ENCODE measurements at regions not wholly inside any gene's neighbourhood (a gene's known extent, or its start where the extent isn't known, plus 50 kb on each side); places are given as distances from the start of the nearest gene placed in this dataset.

DNA sequence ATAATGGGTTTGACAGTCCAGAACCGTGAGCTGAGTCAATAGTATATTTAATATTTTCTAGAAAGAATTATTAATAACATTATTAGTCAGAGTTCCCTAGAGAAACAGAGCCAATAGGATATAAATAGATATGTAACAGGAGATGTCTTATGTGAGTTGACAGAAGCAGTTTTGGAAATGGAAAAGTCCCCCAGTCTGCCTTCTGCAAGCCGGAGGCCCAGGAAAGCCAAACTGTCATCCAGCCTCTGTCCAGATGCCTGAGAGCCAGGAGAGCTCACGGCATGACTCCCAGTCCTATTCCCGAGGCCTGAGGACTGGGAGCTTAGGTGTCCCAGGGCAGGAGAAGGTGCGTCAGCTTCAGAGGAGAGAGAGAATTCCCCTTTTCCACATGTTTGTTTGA, 286.4 kb upstream of the ADARB2 start:
- DNase-seq (ENCODE audit: low read depth in 2 of 2): no peak

DNA sequence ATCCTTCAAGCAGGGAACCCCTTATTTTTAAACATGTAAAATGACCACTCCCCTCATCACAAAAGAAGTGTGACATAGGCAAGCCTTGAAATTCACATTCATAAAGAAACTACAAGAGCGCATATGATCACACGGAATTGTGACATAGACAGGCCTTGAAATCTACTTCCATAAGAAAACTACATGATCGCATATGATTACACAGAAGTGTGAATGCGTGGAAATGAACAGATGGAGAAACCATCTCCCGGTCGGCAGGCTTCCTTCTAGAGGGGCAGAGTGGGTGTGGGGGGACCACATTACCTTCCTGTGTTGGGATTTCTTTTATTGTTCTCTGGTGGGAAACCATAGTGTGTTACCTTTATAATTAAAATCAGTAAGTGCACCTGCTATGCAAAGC, 285.1 kb upstream of the ADARB2 start:
- no peak for DNase-seq (ENCODE audit: low read depth in 2 of 2)

DNA sequence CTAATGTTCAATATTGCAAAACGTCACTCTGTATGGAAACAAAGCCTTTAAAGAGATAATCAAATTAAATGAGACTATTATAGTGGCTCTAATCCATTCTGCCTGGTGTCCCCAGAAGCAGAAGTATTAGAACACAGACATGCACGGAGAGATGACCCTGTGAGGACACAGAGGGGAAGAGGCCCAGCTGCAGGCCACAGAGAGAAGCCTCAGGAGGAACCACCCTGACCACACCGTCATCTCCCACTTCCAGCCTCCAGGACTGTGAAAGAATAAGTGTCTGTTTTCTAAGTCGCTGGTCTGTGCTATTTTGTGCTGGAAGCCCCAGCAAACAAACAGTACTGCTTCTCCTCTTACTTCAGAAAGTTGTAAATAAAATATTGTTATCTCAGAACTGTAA, 283.5 kb upstream of the ADARB2 start:
- no peak for DNase-seq (ENCODE audit: low read depth in 2 of 2)

DNA sequence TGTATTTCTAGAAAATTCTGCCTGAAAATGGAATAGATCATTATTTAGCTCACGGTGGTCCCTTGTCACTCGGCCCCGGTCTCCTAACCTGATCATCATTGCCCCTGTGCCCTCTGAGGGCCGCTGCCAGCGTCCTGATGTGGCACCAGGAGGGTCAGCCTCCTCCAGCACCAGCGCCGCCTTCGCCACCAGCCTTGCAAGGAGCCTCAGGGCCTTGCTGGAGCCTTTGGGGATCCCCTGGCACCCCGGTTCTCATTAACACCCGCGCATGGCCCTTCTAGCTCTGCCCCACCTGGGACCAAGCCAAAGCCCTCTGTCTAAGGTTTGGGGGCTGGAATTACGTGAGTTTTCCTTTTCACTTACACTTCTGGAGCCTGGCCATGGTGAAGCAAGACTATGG, 282.5 kb upstream of the ADARB2 start:
- DNase-seq (ENCODE audit: low read depth in 2 of 2): no peak

DNA sequence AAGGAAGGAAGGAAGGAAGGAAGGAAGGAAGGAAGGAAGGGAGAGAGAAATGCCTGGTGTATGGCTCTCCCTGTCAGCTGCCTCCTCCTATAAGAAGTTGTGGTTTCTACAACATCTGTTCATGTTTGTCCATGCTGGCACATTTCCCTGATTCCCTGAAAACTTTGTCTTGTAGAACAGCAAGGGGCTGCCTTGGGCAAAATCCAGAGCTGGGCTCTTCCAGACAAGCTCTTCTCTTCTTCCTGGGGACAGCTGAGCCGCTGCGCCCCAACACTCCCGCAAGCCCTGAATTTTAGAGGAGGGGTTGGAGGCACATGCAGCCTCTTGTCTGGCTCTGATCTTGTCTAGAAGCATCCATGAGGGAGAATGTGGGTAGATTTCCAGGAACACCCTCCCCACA, 282.0 kb upstream of the ADARB2 start:
- no peak for DNase-seq (ENCODE audit: low read depth in 2 of 2)

DNA sequence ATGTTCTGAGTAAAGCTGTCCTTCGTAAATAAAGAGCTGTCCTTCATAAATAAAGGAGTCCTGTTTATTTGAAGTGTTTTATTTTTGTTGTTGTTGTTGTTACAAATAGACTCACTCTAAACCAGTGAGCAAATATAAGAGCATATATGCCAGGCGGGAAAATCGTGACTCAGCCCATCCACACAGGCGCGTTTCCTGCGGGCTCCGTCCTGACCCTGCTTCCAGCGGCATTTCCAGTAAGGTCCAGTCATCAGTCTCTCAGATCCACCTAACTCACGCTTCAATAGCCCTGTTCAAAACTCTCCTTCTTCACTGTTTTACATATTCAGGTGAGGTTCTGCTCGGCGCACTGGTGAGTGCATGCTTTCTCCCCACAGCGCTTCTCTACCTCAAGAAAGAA, 277.2 kb upstream of the ADARB2 start:
- no peak for DNase-seq (ENCODE audit: low read depth in 2 of 2)

DNA sequence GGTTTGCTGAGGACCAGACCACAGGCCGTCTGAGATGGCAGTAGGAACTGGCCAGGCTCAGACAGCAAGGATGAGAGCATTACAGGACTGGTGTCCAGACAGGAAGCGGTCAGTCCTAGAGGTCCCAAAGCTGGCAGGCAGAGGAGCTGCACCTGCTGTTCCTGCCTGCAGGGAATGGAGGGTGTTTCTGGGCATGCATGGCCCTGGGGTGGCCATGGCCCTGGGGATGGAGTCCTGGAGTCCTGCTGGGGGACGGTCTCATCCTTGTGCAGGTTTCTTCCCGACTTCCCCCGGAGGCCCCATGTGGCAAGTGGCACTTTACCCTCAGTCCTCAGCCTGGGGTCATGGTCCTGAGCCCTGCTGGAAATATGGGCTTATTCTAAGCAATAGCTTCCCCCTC, 274.9 kb upstream of the ADARB2 start:
- DNase-seq (ENCODE audit: low read depth in 2 of 2): no peak

DNA sequence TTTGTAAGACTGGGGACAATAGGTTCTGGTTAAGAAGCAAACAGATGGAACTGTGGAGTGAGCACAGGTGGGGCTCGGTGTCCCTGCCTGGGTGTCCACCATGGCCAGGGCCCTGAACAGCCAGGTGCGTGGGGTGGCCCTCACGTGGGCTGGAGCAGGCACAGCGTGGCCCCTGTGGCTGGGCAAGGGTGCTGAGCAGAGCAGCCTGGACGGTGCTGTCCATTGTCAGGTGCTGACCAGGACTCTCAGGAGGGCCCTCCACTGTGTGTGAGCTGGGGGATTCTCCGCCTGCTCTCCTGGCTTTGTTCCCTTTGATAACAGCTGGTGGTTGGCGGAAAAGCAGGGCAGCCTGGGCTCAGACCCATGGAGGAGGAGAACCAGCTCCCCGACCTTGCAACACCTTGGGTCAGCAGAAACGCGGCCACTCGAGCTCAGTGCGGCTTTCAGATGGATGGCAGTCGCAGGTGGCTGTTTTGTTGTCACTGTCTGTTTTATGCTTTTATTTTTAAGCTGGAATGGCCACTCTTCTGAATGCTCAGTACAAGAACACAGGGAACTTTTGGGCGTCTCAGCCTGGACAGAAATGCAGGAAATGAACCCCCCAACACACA, 273.9 kb upstream of the ADARB2 start:
- no peak for DNase-seq (ENCODE audit: low read depth in 2 of 2)

DNA sequence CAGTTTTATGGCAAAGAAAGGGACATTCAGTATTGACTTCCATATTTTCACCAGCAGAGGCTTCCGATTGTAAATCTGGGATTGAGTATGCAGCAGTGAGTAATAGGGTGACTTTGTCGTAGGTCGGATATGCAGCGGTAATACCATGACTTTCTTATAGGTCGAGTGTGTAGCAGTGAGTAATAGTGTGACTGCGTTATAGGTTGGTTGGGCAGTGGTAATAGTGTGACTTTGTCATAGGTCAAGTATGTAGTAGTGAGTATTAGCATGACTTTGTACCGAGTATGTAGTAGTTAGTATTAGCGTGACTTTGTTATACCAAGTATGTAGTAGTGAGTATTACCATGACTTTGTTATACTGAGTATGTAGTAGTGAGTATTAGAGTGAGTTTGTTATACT, 268.2 kb upstream of the ADARB2 start:
- DNase-seq (ENCODE audit: low read depth in 2 of 2): no peak

DNA sequence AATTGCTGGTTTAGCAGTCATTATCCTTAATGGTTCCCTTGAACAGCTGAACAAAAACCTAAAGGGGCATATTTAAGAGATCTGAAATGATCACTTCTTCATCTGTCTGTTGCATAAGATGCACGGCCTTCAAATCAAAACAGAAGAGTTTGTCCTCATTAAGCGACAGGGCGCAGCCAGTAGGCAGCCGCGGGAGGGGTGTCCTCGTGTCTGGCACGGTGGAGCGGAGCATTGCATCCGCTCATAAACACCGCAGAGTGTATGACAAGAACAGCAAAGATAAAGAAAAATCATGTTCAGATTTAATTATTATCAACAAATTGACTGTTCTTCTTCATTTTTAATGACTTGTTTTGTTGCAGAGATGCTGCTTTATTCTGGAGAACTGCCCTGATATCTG, 255.6 kb upstream of the ADARB2 start:
- no peak for DNase-seq (ENCODE audit: low read depth in 2 of 2)

DNA sequence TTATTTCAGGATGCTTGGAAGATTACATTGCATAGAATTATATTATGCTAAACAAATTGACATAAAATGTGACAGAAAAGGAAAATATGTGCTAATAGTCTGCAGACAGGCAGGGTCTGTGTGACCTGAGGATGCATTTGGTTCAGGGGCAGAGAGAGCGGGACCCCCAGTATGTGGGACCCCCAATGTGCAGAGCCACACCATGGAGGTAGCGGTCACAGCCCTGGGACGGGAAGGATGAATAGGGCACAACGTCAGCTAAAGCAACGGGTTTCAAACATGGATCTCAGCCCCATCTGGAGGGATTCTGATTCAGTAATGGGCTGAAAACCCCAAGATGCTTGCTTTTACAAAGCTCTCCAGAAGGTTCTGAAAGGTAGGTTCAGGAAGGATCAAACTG, 251.8 kb upstream of the ADARB2 start:
- no peak for DNase-seq (ENCODE audit: low read depth in 2 of 2)

DNA sequence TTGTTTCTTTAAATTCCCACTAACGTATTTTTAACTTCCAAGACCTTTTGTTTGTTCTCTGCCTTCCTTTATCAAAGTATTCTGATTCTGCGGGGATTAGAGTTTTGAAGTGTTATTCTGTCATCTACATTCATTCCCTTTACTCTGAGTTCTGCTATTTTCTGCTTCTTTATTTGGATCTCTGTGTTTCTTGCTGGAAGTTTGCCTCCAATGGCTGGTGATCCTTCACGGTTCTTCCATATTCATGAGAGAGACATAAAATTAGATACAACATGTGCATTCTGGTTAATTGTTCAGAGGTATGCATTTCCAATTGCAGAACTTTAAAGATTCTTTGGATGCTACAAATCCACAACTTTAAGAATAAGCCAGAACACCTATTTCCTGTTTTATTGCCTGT, 244.7 kb upstream of the ADARB2 start:
- no peak for DNase-seq (ENCODE audit: low read depth in 2 of 2)

DNA sequence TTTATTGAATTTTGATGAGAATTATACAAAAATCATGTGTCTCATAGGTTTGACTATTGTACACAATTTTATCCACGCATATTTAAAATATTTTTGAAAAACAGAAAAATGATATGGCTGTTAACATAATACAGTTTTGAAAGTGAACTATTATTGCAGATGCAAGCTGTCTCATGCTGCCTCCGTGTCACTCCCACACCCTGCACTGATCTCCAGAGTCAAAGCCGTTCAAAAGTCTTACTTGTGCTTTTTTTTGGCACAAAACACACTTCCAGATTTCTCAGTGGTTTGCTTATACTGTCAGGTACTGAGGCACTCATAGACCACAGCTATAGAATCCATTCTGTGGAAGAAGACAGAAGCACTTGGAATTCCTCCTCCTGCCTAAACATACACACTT, 243.1 kb upstream of the ADARB2 start:
- no peak for DNase-seq (ENCODE audit: low read depth in 2 of 2)

DNA sequence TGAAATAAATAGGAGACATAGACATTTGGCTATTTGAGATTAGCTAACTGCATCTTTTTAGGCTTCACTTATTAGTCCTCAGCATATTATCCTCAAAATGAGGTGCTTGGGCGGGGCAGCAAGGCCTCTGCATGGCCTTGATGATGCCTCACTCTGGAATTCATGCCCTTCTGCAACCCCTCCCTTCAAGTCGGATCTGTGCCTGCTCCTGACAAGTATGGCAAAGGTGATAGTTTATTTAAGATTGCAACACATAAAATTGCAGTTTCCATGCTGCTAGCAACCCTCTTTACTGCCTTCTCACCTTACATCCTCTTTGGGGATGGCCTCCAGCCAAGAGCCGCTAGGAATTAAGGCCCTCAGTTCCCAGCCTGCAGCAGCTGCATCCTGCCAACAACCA, 241.3 kb upstream of the ADARB2 start:
- no peak for DNase-seq (ENCODE audit: low read depth in 2 of 2)

DNA sequence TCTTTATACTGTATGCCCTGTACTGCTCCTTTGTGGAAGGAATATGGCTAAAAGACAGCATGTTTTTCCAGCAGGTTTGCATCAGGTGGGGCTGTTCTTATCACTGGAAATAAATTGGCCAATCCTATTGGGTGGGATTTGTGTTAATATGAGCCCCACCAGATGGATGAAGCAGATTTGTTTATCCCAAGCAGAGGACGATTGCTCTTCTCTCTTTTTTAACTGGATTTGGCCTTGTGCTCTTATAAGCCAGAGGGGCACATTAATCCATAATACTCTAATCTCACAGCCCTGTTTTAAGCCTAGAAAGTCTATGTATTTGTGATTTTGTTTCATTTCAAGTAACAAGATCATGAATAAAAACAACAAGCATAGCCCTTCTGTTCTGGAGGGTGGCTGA, 240.1 kb upstream of the ADARB2 start:
- no peak for DNase-seq (ENCODE audit: low read depth in 2 of 2)

DNA sequence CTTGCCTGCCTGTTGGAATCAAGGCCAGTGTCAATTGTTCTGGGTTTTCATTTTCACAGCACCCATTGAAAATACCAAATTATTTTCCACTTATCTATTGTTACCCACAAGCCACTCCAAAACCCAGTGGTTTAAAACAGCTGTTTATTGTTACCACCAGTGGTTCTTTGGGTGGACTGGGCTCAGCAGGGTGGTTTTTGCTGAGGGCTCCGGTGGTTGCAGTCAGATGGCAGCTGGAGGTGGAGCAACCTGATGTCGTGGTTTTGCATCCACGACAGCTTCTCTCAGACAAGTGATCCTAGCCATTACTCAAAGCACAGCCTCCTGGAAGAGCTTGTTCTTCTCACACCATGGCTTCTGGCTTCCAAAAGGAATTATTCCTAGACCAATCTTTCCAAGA, 235.1 kb upstream of the ADARB2 start:
- no peak for DNase-seq (ENCODE audit: low read depth in 2 of 2)

DNA sequence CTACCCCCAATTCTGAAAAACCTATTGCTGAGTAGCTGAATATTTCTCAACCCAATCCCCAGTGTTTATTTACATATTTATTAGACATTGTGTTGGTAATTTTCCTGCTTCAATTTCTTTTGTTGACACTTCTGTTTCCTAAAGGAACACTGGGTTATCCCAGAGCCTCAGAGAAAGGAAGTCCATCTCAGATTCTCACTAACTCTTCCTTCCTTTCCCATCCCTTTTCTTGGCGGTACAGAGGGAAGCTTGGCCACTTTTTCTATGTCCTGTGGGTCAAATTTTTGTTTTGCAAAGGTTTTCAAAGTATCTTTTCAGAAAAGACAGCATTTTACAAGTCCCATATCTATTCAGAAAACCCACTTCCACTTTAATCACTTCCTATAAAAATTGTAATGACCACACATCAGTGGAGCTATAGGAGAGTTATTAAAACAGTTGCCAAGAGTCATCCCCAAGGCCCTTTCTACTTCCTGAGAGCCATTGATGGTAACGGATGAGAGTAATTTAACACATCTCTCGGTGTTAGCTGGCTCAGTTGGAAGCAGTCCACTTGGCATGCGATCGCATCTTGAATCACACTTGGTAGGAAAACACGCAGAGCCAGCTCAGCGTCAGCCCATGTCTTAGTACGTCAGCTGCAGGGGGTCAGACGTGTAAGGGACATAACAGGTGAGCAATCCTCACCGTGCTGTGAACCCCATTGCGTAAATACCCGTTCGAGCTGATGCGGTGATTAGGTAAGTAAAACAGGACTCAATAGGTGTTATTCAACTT, 231.1 kb upstream of the ADARB2 start:
- DNase-seq (ENCODE audit: low read depth in 2 of 2): no peak

DNA sequence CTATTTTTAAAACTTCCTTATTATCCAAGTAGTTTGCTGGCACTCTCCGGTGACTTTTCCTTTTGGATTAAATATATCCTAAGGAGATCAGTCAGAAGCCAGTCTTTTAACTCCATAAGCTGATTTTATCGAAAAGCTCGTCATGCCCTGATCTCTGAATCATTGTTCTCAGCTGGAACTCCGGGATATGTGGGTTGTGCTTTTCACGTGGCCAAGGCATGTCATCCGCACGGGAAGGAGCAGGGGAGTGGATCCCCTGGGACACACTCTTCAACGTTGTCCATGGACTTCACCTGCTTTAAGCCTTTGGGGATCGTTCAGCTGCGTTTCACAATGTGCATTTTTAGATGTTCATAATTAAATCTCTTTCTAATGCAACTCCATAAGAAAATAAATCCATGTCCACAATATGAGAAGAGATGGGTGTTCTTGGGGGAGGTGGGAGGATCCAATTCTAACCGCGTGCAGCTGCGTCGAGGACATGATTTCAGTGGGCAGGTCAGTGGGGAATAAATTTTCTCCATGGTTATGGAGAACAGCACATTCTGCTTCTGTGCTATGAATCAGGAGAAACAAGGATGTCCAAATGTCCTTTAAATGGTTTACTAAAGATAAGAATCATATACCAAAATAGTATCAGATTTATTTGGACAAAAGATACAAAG, 229.5 kb upstream of the ADARB2 start:
- DNase-seq (ENCODE audit: low read depth in 2 of 2): no peak

DNA sequence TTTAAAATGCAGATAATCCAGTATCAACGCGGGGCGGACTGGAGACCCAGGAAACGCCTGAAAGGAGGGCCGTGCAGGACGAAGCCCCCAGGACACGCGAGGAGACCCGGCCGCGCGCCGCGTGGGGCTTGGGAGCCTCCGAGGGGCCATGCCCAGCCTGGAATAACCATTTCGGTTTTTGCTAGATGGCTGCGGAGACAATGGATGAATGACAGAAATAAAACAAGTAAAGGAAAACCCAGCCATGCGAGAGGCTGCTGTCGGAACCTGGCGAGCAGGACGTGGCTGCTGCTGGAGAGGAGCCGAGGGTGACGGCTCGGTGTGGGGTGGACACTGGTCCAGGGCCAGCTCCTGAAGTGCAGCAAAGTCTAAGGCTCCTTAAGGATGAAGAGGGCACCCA, 227.2 kb upstream of the ADARB2 start:
- no peak for DNase-seq (ENCODE audit: low read depth in 2 of 2)

DNA sequence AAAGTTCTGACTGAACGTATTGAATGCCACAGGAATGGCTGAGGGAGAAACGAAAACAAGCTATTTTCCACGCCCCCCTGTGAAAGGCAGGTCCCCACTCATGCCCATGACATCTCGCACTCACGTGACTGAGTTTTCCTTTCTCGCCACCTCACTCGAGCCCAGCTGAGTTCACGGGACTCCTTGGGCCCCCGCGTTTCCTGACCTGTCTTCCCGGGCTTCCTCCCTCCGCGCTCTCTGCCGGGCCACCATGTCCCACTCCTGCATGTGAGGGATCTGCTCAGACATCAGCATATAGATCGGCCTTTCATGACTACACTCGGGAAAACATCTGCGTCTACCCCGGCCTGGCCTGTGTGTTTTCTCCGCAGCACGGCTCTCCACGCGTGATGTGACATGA, 226.0 kb upstream of the ADARB2 start:
- DNase-seq (ENCODE audit: low read depth in 2 of 2): no peak

DNA sequence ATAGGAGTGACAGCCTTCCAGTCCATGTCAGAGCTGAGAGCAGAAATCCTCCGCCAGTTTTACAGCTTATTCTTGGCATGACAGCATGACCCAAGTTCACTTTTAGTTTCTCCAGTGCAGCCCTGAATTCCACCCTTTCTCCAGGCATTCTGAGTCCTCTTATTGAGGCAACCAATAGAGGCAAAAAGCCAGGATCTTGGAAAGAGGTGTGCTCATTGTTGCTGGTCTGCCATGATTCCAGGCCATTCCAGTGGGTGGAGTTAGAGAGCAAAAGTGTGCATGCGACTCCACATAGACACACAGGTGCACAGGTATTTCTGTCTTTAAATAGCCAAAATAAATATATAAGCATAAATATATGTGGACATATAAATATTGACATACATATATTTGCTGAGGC, 224.7 kb upstream of the ADARB2 start:
- DNase-seq (ENCODE audit: low read depth in 2 of 2): no peak

DNA sequence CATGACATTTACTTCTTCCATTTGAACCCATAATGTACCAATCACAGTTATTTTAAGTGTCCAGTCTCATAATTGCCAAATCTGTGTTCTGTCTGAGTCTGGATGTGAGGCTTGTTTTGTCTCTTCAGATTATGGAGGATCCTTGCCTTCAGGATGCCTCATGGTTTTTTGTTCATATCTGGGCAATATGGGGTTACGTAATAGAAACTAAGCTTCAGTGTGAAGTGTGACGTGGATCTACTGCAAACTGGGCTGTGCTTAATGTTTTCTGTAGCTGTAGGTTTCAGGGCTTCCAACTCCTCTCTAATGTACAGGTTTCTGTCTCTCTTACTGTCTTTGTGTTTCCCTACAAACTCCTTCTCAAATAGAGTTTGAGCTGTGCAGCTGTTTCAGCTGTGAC, 223.7 kb upstream of the ADARB2 start:
- DNase-seq (ENCODE audit: low read depth in 2 of 2): no peak

DNA sequence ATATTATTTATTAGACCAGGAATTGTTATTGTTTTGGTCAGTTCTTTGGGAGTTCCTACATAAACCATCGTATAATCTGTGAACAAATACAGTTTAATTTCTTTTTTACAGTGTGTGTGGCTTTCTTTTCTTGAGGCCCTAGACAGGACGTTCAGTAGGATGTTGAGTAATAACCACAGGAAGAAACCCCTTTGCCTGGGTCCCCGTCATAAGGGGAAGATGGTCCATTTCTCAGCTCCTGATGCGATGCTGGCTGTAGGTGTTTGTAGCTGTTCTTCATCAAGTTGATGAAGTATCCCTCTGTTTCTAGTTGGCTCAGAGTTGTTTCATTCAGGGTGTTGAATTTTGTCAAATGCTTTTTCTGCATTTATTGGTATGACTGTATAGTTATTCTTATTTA, 219.7 kb upstream of the ADARB2 start:
- DNase-seq (ENCODE audit: low read depth in 2 of 2): no peak
